Stimulated activated CD8-positive, alpha-beta memory T cell treated with anti-CD3 and anti-CD28 coated beads, Interleukin-7, amount 100 ng/mL, for 4 hours (primary cell): ENCODE measurements at regions not wholly inside any gene's neighbourhood (a gene's known extent, or its start where the extent isn't known, plus 50 kb on each side); places are given as distances from the start of the nearest gene placed in this dataset.
"Not testable (repeated sequence)": the region's sequence is repeated elsewhere in the genome, so short reads cannot be mapped to it uniquely, and the experiment has no call there.

Experiments
- DNase-seq, 2 donors: peaks; one replicate each; pipeline ENCODE4 v3.0.0-alpha.2; 2020; ENCODE audit warnings: low read depth in 2 of 2

- DNase-seq = no peak
Measured at GRCh38 chr16:80258407-80258806, 282.4 kb upstream of the DYNLRB2 start.

GRCh38 chr16:80254970-80255369 lies 285.8 kb upstream of the DYNLRB2 start:
- DNase-seq = no peak

- no peak for DNase-seq
Measured at GRCh38 chr16:80253741-80254140, 287.1 kb upstream of the DYNLRB2 start.

GRCh38 chr16:80250381-80250780 lies 290.4 kb upstream of the DYNLRB2 start:
- no peak for DNase-seq

- DNase-seq = not testable (repeated sequence)
Measured at GRCh38 chr16:80243303-80243702, 297.5 kb upstream of the DYNLRB2 start.

- not testable (repeated sequence) for DNase-seq
Measured at GRCh38 chr16:80242279-80242678, 298.5 kb upstream of the DYNLRB2 start.

- DNase-seq = no peak
Measured at GRCh38 chr16:80233097-80233835, 307.5 kb upstream of the DYNLRB2 start.

GRCh38 chr16:80231888-80232287 lies 308.9 kb upstream of the DYNLRB2 start:
- DNase-seq = no peak

GRCh38 chr16:80231121-80231520 lies 309.7 kb upstream of the DYNLRB2 start:
- DNase-seq = no peak

GRCh38 chr16:80230328-80231120 lies 310.3 kb upstream of the DYNLRB2 start:
- DNase-seq = no peak

- DNase-seq = no peak
Measured at GRCh38 chr16:80226499-80226898, 314.3 kb upstream of the DYNLRB2 start.

GRCh38 chr16:80210787-80211186 lies 330.0 kb upstream of the DYNLRB2 start:
- DNase-seq = no peak

- no peak for DNase-seq
Measured at GRCh38 chr16:80208743-80209142, 332.1 kb upstream of the DYNLRB2 start.

GRCh38 chr16:80208015-80208414 lies 332.8 kb upstream of the DYNLRB2 start:
- no peak for DNase-seq

- no peak for DNase-seq
Measured at GRCh38 chr16:80203821-80204220, 337.0 kb upstream of the DYNLRB2 start.

GRCh38 chr16:80202831-80203413 lies 337.9 kb upstream of the DYNLRB2 start:
- DNase-seq = no peak

- no peak for DNase-seq
Measured at GRCh38 chr16:80200079-80200478, 340.7 kb upstream of the DYNLRB2 start.

GRCh38 chr16:80199614-80200013 lies 341.2 kb upstream of the DYNLRB2 start:
- no peak for DNase-seq

GRCh38 chr16:80198311-80199299 lies 342.2 kb upstream of the DYNLRB2 start:
- no peak for DNase-seq

GRCh38 chr16:80197741-80198201 lies 343.0 kb upstream of the DYNLRB2 start:
- no peak for DNase-seq

- DNase-seq = no peak
Measured at GRCh38 chr16:80191928-80192327, 348.9 kb upstream of the DYNLRB2 start.
